Left lung (tissue), 4 donors: ENCODE measurements at regions not wholly inside any gene's neighbourhood (a gene's known extent, or its start where the extent isn't known, plus 50 kb on each side); places are given as distances from the start of the nearest gene placed in this dataset.

Experiments used
- ATAC-seq: fragments of 200-7000 bp; cut with Tn5 transposase; one replicate; pipeline ENCODE4 v1.9.1; 2020; ENCODE audit warnings: moderate library complexity
- DNase-seq, 4 donors: peaks; one replicate each; pipeline ENCODE4 v3.0.0-alpha.2; 2013 to 2020
- H3K27ac ChIP-seq, 2 donors: fragments of 200-600 bp; sonication (generic) in 1 of 2; one replicate each; pipeline versions ENCODE4 v1.5.0 to v1.8.0; 2020 to 2021
- H3K27me3 ChIP-seq, 2 donors: fragments of 200-600 bp; sonication (generic) in 1 of 2; one replicate each; pipeline versions ENCODE4 v1.5.0 to v1.8.0; 2020 to 2021
- H3K36me3 ChIP-seq, 2 donors: fragments of 200-600 bp; sonication (generic) in 1 of 2; one replicate each; pipeline versions ENCODE4 v1.5.0 to v1.8.0; 2020 to 2021
- H3K4me1 ChIP-seq, 2 donors: fragments of 200-600 bp; one replicate each; pipeline ENCODE4 v1.8.0; 2021
- H3K4me3 ChIP-seq, 2 donors: fragments of 200-600 bp; sonication (generic) in 1 of 2; one replicate each; pipeline versions ENCODE4 v1.5.0 to v1.8.0; 2020 to 2021; ENCODE audit warnings: mild to moderate bottlenecking in 1 of 2
- H3K9me3 ChIP-seq, 2 donors: fragments of 200-600 bp; sonication (generic) in 1 of 2; one replicate each; pipeline versions ENCODE4 v1.5.0 to v1.8.0; 2020 to 2021
- CTCF ChIP-seq, 2 donors: fragments of 200-600 bp; sonication (generic) in 1 of 2; IDR thresholded peaks; one replicate each; pipeline versions ENCODE4 v1.5.0 to v1.8.0; 2021; ENCODE audit warnings: antibody characterized with exemption in 2 of 2
- intact Hi-C, 2 donors: fragments of 100-400 bp; cut with DNase I; formaldehyde crosslinking; loops; one replicate each; pipeline versions ENCODE4 v1.11.2 to v1.14.2; 2022
- donor health status: DM: no; HTN: yes; CAD: no.
- donor health status: DM: no; HTN: no; CAD: no.

- Histone ChIP-seq H3K4me3 (no peak overlapping the region), H3K4me1 (no peaks in the 10 kb centered on the region), H3K9me3 (no peaks in the 10 kb centered on the region), H3K27ac (no peak overlapping the region), H3K36me3 (no peaks in the 10 kb centered on the region), H3K27me3 (no peaks in the 10 kb centered on the region)
- intact Hi-C loops, result no loop called here
- no peak for DNase-seq
- no peak for ATAC-seq
- TF ChIP-seq CTCF (IDR thresholded peaks at IDR 0.05), result no peak
Measured at GRCh38 chr12:47328831-47329545, 249.2 kb upstream of the AMIGO2 start.

- no peak overlapping the region for H3K27ac ChIP-seq
- peak; percentile 47 for ATAC-seq
- no peaks in the 10 kb centered on the region for H3K9me3 ChIP-seq
- no peaks in the 10 kb centered on the region for H3K36me3 ChIP-seq
- no peaks in the 10 kb centered on the region for H3K4me1 ChIP-seq
- intact Hi-C loops, result no loop called here
- no peak for TF ChIP-seq CTCF (IDR thresholded peaks at IDR 0.05)
- H3K4me3 ChIP-seq, result no peak overlapping the region
- no peak for DNase-seq
- H3K27me3 ChIP-seq, result no peaks in the 10 kb centered on the region
Measured at GRCh38 chr12:47326190-47326589, 246.4 kb upstream of the AMIGO2 start.

- ATAC-seq (no peak), DNase-seq (no peak)
- TF ChIP-seq CTCF (IDR thresholded peaks at IDR 0.05), result no peak
- no peak overlapping the region for H3K4me3 ChIP-seq
- no peaks in the 10 kb centered on the region for H3K27me3 ChIP-seq
- H3K27ac ChIP-seq, result no peak overlapping the region
- no peaks in the 10 kb centered on the region for H3K36me3 ChIP-seq
- no peaks in the 10 kb centered on the region for H3K9me3 ChIP-seq
- no peaks in the 10 kb centered on the region for H3K4me1 ChIP-seq
- intact Hi-C loops, result no loop called here
Measured at GRCh38 chr12:47323802-47324201, 244.0 kb upstream of the AMIGO2 start.

- DNase-seq, result no peak
- intact Hi-C loops, result no loop called here
- peaks cover 2 to 15% of the 10 kb centered on the region in 2 donors for H3K4me1 ChIP-seq
- H3K4me3 ChIP-seq, result no peak overlapping the region
- peak; percentile 34 for ATAC-seq
- no peaks in the 10 kb centered on the region for H3K27me3 ChIP-seq
- no peaks in the 10 kb centered on the region for H3K9me3 ChIP-seq
- no peaks in the 10 kb centered on the region for H3K36me3 ChIP-seq
- peak overlapping the region in 1 of 2 donors; percentile 31 for H3K27ac ChIP-seq
- no peak for TF ChIP-seq CTCF (IDR thresholded peaks at IDR 0.05)
Measured at GRCh38 chr12:47321436-47321835, 241.7 kb upstream of the AMIGO2 start.

- Histone ChIP-seq H3K4me1 (peaks cover 2 to 22% of the 10 kb centered on the region in 2 donors), H3K9me3 (no peaks in the 10 kb centered on the region), H3K27ac (no peak overlapping the region), H3K27me3 (no peaks in the 10 kb centered on the region), H3K36me3 (no peaks in the 10 kb centered on the region), H3K4me3 (no peak overlapping the region)
- intact Hi-C loops, result no loop called here
- DNase-seq (no peak), ATAC-seq (no peak)
- no peak for TF ChIP-seq CTCF (IDR thresholded peaks at IDR 0.05)
Measured at GRCh38 chr12:47319746-47320145, 240.0 kb upstream of the AMIGO2 start.
